ENCODE measurements at regions not wholly inside any gene's neighbourhood (a gene's known extent, or its start where the extent isn't known, plus 50 kb on each side); places are given as distances from the start of the nearest gene placed in this dataset.

DNA sequence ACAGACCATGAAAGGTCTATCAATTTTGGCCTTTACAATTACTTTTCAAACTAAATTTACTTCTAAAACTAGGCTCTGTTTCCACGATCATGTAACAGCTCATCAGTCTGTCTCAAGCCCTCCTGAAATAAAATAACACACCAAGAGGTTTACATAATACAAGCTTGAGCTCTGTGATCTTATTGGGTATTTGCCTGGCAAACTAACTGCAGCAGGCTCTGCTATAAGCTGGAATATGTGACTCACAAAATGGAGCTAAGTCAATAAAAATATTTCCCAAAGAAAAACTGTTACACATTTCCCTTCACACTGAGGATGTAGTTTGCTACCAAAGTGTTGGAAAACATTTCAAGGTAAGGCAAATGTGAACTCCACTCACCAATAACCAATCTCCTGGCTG lies 94.7 kb upstream of the GPM6B start:
- TF ChIP-seq FOXP2 (optimal IDR thresholded peaks at IDR 0.05; ENCODE audit: control extremely low read depth, extremely low read length, insufficient read depth) (no peak), POLR2AphosphoS5 (IDR thresholded peaks at IDR 0.05; ENCODE audit: borderline replicate concordance, low read depth, low read length) (no peak), EZH2 (IDR thresholded peaks at IDR 0.05) (no peak)
